A549 (cell line): ENCODE measurements at regions not wholly inside any gene's neighbourhood (a gene's known extent, or its start where the extent isn't known, plus 50 kb on each side); places are given as distances from the start of the nearest gene placed in this dataset.

Source experiments
- ATAC-seq, 2 experiments: fragments of 200-7000 bp in 1 of 2; fragments of >200 bp in 1 of 2; cut with Nextera tagmentation in 1 of 2; cut with Tn5 transposase in 1 of 2; 3 replicates each; pipeline versions ENCODE4 v1.8.0 to v1.9.1; 2018 to 2020; ENCODE audit warnings: mild to moderate bottlenecking in 1 of 2, moderate library complexity in 1 of 2
- CTCF ChIA-PET: fragments of 300-600 bp; sonication (Branson Sonifier 250); formaldehyde crosslinking; extraction: SDS; loops from one replicate; lab custom pipeline; 2021; ENCODE audit warnings: antibody characterized with exemption, inconsistent platforms; lab: Yijun Ruan, JAX
- POLR2A ChIA-PET: fragments of 350-600 bp; formaldehyde crosslinking; extraction: SDS; loops from one replicate; lab custom pipeline; 2021; ENCODE audit warnings: antibody characterized with exemption, inconsistent platforms; lab: Yijun Ruan, JAX
- DNase-seq, 2 experiments: peaks; one replicate each; pipeline versions ENCODE4 v3.0.0 to v3.0.0-alpha.2; 2011 to 2016; ENCODE audit warnings: low read depth in 1 of 2, low spot score in 1 of 2
- FAIRE-seq: peaks from 2 replicates; lab custom pipeline; 2011; peaks lifted over from hg19 to GRCh38; lab: Jason Lieb, UNC
- H3K27ac ChIP-seq, 2 experiments: fragments of >200 bp; sonication (Bioruptor Twin); formaldehyde crosslinking; 3 replicates each; pipeline ENCODE4 v1.5.1; 2016 to 2017
- H3K4me1 ChIP-seq: fragments of >200 bp; sonication (Bioruptor Twin); formaldehyde crosslinking; 3 replicates; pipeline ENCODE4 v1.6.1; 2016
- H3K4me2 ChIP-seq: fragments of >200 bp; sonication (Bioruptor Twin); formaldehyde crosslinking; 3 replicates; pipeline ENCODE4 v1.6.1; 2016
- H3K4me3 ChIP-seq: fragments of >200 bp; sonication (Bioruptor Twin); formaldehyde crosslinking; 3 replicates; pipeline ENCODE4 v1.5.1; 2016
- H3K9me3 ChIP-seq: fragments of >200 bp; sonication (Bioruptor Twin); formaldehyde crosslinking; 3 replicates; pipeline ENCODE4 v1.6.1; 2016
- CHD4 ChIP-seq: fragments of 200-600 bp; sonication (generic); IDR thresholded peaks from 2 replicates; pipeline ENCODE4 v1.6.1; 2016; ENCODE audit warnings: antibody characterized with exemption, mild to moderate bottlenecking, borderline replicate concordance
- EHMT2 ChIP-seq: fragments of 200-600 bp; sonication (generic); IDR thresholded peaks from 2 replicates; pipeline ENCODE4 v1.6.1; 2016; ENCODE audit warnings: antibody characterized with exemption, low read depth, mild to moderate bottlenecking, moderate library complexity
- EP300 ChIP-seq, 2 experiments: fragments of >200 bp; sonication (Bioruptor Twin); formaldehyde crosslinking; IDR thresholded peaks; 2 replicates in 1 of 2; 3 replicates in 1 of 2; pipeline ENCODE4 v1.6.1; 2016 to 2017
- FOSL2 ChIP-seq, 2 experiments: fragments of 450-650 bp in 1 of 2; fragments of >200 bp in 1 of 2; sonication (Bioruptor Twin) in 1 of 2; formaldehyde crosslinking; IDR thresholded peaks; 2 replicates each; pipeline versions ENCODE4 v1.5.0 to v1.6.1; 2016 to 2020; ENCODE audit warnings: mild to moderate bottlenecking in 1 of 2, moderate library complexity in 1 of 2
- FOXS1 ChIP-seq: fragments of 250-450 bp; sonication (Bioruptor Pico); IDR thresholded peaks from 2 replicates; pipeline ENCODE4 v1.5.0; 2020; ENCODE audit warnings: mild to moderate bottlenecking, moderate library complexity
- HES2 ChIP-seq: fragments of >200 bp; sonication (Bioruptor Twin); formaldehyde crosslinking; IDR thresholded peaks from 2 replicates; pipeline ENCODE4 v1.6.1; 2016
- HEYL ChIP-seq: fragments of 250-450 bp; sonication (Bioruptor Pico); IDR thresholded peaks from 2 replicates; pipeline ENCODE4 v1.8.0; 2021; ENCODE audit warnings: mild to moderate bottlenecking, moderate library complexity
- HOXA7 ChIP-seq: fragments of 250-450 bp; sonication (Bioruptor Pico); IDR thresholded peaks from 2 replicates; pipeline ENCODE4 v1.5.0; 2020; ENCODE audit warnings: mild to moderate bottlenecking, moderate library complexity
- HOXB13 ChIP-seq: fragments of 250-450 bp; sonication (Bioruptor Pico); IDR thresholded peaks from 2 replicates; pipeline ENCODE4 v1.5.0; 2020; ENCODE audit warnings: low read depth, mild to moderate bottlenecking, moderate library complexity
- HOXB5 ChIP-seq: fragments of 250-450 bp; sonication (Bioruptor Pico); IDR thresholded peaks from 2 replicates; pipeline ENCODE4 v1.5.0; 2020; ENCODE audit warnings: mild to moderate bottlenecking, moderate library complexity
- MAZ ChIP-seq: fragments of 150-350 bp; IDR thresholded peaks from 2 replicates; pipeline ENCODE4 v1.6.1; 2014; ENCODE audit warnings: antibody characterized with exemption, low read depth, low read length, borderline replicate concordance
- NFE2L2 ChIP-seq: fragments of 150-350 bp; conservative IDR thresholded peaks from 2 replicates; pipeline ENCODE4 v1.6.1; 2014; ENCODE audit warnings: low read length
- NR3C1 ChIP-seq: fragments of >200 bp; sonication (Bioruptor Twin); formaldehyde crosslinking; IDR thresholded peaks from 3 replicates; pipeline ENCODE4 v1.6.1; 2017
- RARB ChIP-seq: fragments of 250-450 bp; sonication (Bioruptor Pico); IDR thresholded peaks from 2 replicates; pipeline ENCODE4 v1.8.0; 2021; ENCODE audit warnings: mild to moderate bottlenecking, moderate library complexity
- RNF2 ChIP-seq: fragments of 200-600 bp; sonication (generic); IDR thresholded peaks from 2 replicates; pipeline ENCODE4 v1.6.1; 2016; ENCODE audit warnings: low read depth, mild to moderate bottlenecking, antibody characterized with exemption, moderate library complexity, borderline replicate concordance
- ZNF302 ChIP-seq: fragments of 250-450 bp; sonication (Bioruptor Pico); IDR thresholded peaks from 2 replicates; pipeline ENCODE4 v1.9.0; 2021; ENCODE audit warnings: inconsistent platforms, mild to moderate bottlenecking, moderate library complexity
- WGBS: methylation state at CpG from one replicate; pipeline ENCODE4 v1.1.6; 2017; ENCODE audit errors: missing lambda C conversion rate; 5-methylcytosine and 5-hydroxymethylcytosine counted together
- TF ChIP-seq, protein P1 (sequence below): fragments of 250-450 bp; sonication (Bioruptor Pico); IDR thresholded peaks from 2 replicates; pipeline ENCODE4 v1.5.0; 2021; ENCODE audit warnings: mild to moderate bottlenecking, moderate library complexity, borderline replicate concordance
- TF ChIP-seq, protein P2 (sequence below): IDR thresholded peaks from 2 replicates; pipeline ENCODE4 v1.6.1; 2012
- TF ChIP-seq, protein P3 (sequence below): fragments of 450-650 bp; IDR thresholded peaks from 2 replicates; pipeline ENCODE4 v1.6.1; 2014; ENCODE audit warnings: antibody characterized with exemption
- TF ChIP-seq, protein P4 (sequence below): fragments of 150-350 bp; IDR thresholded peaks from 2 replicates; pipeline ENCODE4 v1.6.1; 2014; ENCODE audit warnings: low read depth, mild to moderate bottlenecking, low read length

- TF ChIP-seq, protein P1, sequence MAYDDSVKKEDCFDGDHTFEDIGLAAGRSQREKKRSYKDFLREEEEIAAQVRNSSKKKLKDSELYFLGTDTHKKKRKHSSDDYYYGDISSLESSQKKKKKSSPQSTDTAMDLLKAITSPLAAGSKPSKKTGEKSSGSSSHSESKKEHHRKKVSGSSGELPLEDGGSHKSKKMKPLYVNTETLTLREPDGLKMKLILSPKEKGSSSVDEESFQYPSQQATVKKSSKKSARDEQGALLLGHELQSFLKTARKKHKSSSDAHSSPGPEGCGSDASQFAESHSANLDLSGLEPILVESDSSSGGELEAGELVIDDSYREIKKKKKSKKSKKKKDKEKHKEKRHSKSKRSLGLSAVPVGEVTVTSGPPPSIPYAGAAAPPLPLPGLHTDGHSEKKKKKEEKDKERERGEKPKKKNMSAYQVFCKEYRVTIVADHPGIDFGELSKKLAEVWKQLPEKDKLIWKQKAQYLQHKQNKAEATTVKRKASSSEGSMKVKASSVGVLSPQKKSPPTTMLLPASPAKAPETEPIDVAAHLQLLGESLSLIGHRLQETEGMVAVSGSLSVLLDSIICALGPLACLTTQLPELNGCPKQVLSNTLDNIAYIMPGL: no peak
- TF ChIP-seq EHMT2 (no peak), FOSL2 (IDR thresholded peaks at IDR 0.05) (no peak), FOSL2 (CRISPR knock-in tag; IDR thresholded peaks at IDR 0.05) (no peak), HES2 (no peak), CHD4 (no peak)
- Histone ChIP-seq H3K4me3 (no peak overlapping the region), H3K9me3 (no peaks in the 10 kb centered on the region), H3K4me1 (no peaks in the 10 kb centered on the region), H3K27ac (no peak overlapping the region), H3K4me2 (no peak overlapping the region)
- FAIRE-seq: no peak
- CTCF ChIA-PET: no interaction called here
- no peak for ATAC-seq
- 52% methylated on average over 5 of the region's 5 CpGs for WGBS
- no peak for DNase-seq
- POLR2A ChIA-PET: no interaction called here
These were observed 235.9 kb downstream of the DSEL start for GRCh38 chr18:67280486-67281242.

- DNase-seq (no peak), ATAC-seq (no peak), FAIRE-seq (no peak)
- no peaks in the 10 kb centered on the region for H3K4me1 ChIP-seq
- WGBS: 43% methylated on average over 3 of the region's 3 CpGs
- no peak overlapping the region for H3K4me2 ChIP-seq
- H3K4me3 ChIP-seq: no peak overlapping the region
- no peaks in the 10 kb centered on the region for H3K9me3 ChIP-seq
- TF ChIP-seq ZNF302 (no peak), NR3C1 (no peak), RNF2 (no peak), EHMT2 (no peak), HOXB5 (CRISPR knock-in tag) (no peak), HOXB13 (CRISPR knock-in tag) (no peak), NFE2L2 (no peak), HOXA7 (no peak), FOSL2 (IDR thresholded peaks at IDR 0.05) (no peak), FOSL2 (CRISPR knock-in tag; IDR thresholded peaks at IDR 0.05) (no peak), RARB (CRISPR knock-in tag) (no peak)
- TF ChIP-seq, protein P2, sequence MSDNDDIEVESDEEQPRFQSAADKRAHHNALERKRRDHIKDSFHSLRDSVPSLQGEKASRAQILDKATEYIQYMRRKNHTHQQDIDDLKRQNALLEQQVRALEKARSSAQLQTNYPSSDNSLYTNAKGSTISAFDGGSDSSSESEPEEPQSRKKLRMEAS: no peak
- ChIA-PET CTCF (no interaction called here), POLR2A (no interaction called here)
- no peak overlapping the region for H3K27ac ChIP-seq
These were observed 236.5 kb downstream of the DSEL start for GRCh38 chr18:67279988-67280387.

- WGBS: 21% methylated on average over 2 of the region's 2 CpGs
- Histone ChIP-seq H3K27ac (no peak overlapping the region), H3K4me3 (no peak overlapping the region), H3K4me2 (no peak overlapping the region), H3K9me3 (no peaks in the 10 kb centered on the region), H3K4me1 (no peaks in the 10 kb centered on the region)
- FAIRE-seq (no peak), DNase-seq (no peak), ATAC-seq (no peak)
- TF ChIP-seq FOXS1 (CRISPR knock-in tag) (no peak), HEYL (CRISPR knock-in tag) (no peak), MAZ (no peak), EP300 (IDR thresholded peaks at IDR 0.05) (no peak)
- TF ChIP-seq, protein P3, sequence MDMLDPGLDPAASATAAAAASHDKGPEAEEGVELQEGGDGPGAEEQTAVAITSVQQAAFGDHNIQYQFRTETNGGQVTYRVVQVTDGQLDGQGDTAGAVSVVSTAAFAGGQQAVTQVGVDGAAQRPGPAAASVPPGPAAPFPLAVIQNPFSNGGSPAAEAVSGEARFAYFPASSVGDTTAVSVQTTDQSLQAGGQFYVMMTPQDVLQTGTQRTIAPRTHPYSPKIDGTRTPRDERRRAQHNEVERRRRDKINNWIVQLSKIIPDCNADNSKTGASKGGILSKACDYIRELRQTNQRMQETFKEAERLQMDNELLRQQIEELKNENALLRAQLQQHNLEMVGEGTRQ: no peak
- TF ChIP-seq, protein P4, sequence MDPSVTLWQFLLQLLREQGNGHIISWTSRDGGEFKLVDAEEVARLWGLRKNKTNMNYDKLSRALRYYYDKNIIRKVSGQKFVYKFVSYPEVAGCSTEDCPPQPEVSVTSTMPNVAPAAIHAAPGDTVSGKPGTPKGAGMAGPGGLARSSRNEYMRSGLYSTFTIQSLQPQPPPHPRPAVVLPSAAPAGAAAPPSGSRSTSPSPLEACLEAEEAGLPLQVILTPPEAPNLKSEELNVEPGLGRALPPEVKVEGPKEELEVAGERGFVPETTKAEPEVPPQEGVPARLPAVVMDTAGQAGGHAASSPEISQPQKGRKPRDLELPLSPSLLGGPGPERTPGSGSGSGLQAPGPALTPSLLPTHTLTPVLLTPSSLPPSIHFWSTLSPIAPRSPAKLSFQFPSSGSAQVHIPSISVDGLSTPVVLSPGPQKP: no peak
- POLR2A ChIA-PET: no interaction called here
- CTCF ChIA-PET: no interaction called here
These were observed 237.5 kb downstream of the DSEL start for GRCh38 chr18:67278984-67279383.
